ENCODE measurements at regions not wholly inside any gene's neighbourhood (a gene's known extent, or its start where the extent isn't known, plus 50 kb on each side); places are given as distances from the start of the nearest gene placed in this dataset.

DNA sequence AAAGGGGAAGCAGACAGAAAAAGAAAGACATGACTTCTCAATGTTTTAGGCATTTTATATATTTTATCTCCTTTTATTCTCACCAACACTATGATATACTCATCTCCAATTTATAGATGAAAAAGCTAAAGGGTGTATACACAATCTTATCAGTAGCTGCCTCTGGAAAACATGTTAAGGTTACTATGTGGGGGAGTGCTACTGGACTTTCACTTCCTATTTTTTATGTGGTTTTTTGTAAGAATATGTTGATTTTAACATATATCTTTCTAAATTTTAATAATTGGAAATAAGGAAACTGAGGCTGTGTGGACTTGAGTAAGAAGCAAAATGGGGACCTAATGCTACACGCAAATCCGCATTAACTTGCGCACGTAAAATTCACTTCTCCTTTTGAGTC lies 99.6 kb upstream of the PDE3A start:
- TF ChIP-seq, protein P1, sequence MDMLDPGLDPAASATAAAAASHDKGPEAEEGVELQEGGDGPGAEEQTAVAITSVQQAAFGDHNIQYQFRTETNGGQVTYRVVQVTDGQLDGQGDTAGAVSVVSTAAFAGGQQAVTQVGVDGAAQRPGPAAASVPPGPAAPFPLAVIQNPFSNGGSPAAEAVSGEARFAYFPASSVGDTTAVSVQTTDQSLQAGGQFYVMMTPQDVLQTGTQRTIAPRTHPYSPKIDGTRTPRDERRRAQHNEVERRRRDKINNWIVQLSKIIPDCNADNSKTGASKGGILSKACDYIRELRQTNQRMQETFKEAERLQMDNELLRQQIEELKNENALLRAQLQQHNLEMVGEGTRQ (IDR thresholded peaks at IDR 0.05; ENCODE audit: low read depth, low read length): no peak
- TF ChIP-seq BHLHE40 (IDR thresholded peaks at IDR 0.05; ENCODE audit: low read depth, low read length): no peak
